Colonic mucosa (tissue), 4 donors: ENCODE measurements at regions not wholly inside any gene's neighbourhood (a gene's known extent, or its start where the extent isn't known, plus 50 kb on each side); places are given as distances from the start of the nearest gene placed in this dataset.

Source experiments
- DNase-seq: peaks from one replicate; pipeline ENCODE4 v3.0.0-alpha.2; 2020
- H3K27ac ChIP-seq: fragments of 200-600 bp; one replicate; pipeline ENCODE4 v1.8.0; 2021
- H3K27me3 ChIP-seq: fragments of 200-600 bp; one replicate; pipeline ENCODE4 v1.8.0; 2021
- H3K36me3 ChIP-seq: fragments of 200-600 bp; one replicate; pipeline ENCODE4 v1.8.0; 2021
- H3K4me1 ChIP-seq: fragments of 200-600 bp; one replicate; pipeline ENCODE4 v1.8.0; 2021; ENCODE audit warnings: mild to moderate bottlenecking
- H3K4me3 ChIP-seq: fragments of 200-600 bp; one replicate; pipeline ENCODE4 v1.8.0; 2021
- H3K9ac ChIP-seq, 2 donors: one replicate each; pipeline ENCODE4 v1.7.0; 2013; ENCODE audit warnings: control low read depth in 2 of 2, low read depth in 2 of 2, low read length in 2 of 2
- H3K9me3 ChIP-seq: fragments of 200-600 bp; one replicate; pipeline ENCODE4 v1.8.0; 2021
- intact Hi-C: fragments of 100-400 bp; cut with DNase I; formaldehyde crosslinking; loops from one replicate; pipeline ENCODE4 v1.14.1; 2022
- TF ChIP-seq, protein P1 (sequence below): fragments of 200-600 bp; IDR thresholded peaks from one replicate; pipeline ENCODE4 v1.8.0; 2022; ENCODE audit warnings: antibody characterized with exemption, mild to moderate bottlenecking
- donor health status: healthy.
- donor health status: DM: no; HTN: no; CAD: no.
- donor health status: DM: no; HTN: no; CAD: no.

- H3K9me3 ChIP-seq: no peaks in the 10 kb centered on the region
- H3K36me3 ChIP-seq: no peaks in the 10 kb centered on the region
- intact Hi-C loops: no loop called here
- no peak for DNase-seq
- H3K27me3 ChIP-seq: no peaks in the 10 kb centered on the region
- H3K4me3 ChIP-seq: no peak overlapping the region
- H3K9ac ChIP-seq: no peak overlapping the region
- no peaks in the 10 kb centered on the region for H3K4me1 ChIP-seq
- TF ChIP-seq, protein P1, sequence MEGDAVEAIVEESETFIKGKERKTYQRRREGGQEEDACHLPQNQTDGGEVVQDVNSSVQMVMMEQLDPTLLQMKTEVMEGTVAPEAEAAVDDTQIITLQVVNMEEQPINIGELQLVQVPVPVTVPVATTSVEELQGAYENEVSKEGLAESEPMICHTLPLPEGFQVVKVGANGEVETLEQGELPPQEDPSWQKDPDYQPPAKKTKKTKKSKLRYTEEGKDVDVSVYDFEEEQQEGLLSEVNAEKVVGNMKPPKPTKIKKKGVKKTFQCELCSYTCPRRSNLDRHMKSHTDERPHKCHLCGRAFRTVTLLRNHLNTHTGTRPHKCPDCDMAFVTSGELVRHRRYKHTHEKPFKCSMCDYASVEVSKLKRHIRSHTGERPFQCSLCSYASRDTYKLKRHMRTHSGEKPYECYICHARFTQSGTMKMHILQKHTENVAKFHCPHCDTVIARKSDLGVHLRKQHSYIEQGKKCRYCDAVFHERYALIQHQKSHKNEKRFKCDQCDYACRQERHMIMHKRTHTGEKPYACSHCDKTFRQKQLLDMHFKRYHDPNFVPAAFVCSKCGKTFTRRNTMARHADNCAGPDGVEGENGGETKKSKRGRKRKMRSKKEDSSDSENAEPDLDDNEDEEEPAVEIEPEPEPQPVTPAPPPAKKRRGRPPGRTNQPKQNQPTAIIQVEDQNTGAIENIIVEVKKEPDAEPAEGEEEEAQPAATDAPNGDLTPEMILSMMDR: no peak
- no peak overlapping the region for H3K27ac ChIP-seq
Observed at GRCh38 chr1:106555571-106555970, 500.9 kb upstream of the PRMT6 start.

- Histone ChIP-seq H3K4me1 (no peaks in the 10 kb centered on the region), H3K36me3 (no peaks in the 10 kb centered on the region), H3K4me3 (no peak overlapping the region), H3K27ac (no peak overlapping the region), H3K9ac (no peak overlapping the region), H3K27me3 (no peaks in the 10 kb centered on the region), H3K9me3 (no peaks in the 10 kb centered on the region)
- intact Hi-C loops: no loop called here
- TF ChIP-seq, protein P1: no peak
- no peak for DNase-seq
Observed at GRCh38 chr1:106564192-106564591, 492.3 kb upstream of the PRMT6 start.

DNA sequence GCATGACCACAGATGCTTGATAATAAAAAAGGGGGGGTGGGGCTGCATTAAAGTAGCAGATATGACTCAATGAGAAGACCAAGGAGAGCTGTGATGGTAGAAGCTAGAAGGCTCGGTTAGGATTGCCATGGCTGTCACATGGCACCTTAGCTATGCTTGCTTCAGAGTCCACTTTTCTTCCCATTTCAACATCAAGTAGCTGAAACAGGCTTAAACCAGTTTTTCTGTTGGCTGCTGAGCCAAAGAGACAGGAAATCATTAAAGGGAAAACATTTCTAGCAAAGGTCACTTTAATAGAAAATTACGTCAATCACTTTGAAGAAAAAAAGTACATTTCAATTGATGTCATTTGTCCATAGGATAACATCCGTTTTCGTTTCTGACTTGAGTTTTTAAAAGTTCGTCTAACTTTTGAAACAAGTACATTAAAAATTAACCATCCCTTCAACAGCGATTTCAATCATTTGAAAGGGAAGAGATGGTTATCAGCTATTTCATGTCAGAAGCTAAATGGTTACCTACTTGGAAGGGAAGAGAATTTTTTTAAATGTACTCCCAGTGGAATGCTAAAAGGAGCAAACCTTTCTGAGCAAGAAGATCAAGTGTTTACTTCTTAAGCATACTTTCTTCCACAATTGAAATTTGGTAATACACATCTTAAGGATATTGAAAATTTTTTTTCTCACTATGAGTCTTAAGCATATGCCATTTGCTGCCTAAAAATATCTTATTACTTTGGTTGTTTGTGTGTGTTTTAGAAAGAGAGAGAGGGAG lies 488.1 kb upstream of the PRMT6 start:
- no peaks in the 10 kb centered on the region for H3K36me3 ChIP-seq
- H3K9ac ChIP-seq: no peak overlapping the region
- H3K9me3 ChIP-seq: no peaks in the 10 kb centered on the region
- no peak for DNase-seq
- H3K27ac ChIP-seq: no peak overlapping the region
- no peaks in the 10 kb centered on the region for H3K27me3 ChIP-seq
- no peak overlapping the region for H3K4me3 ChIP-seq
- intact Hi-C loops: no loop called here
- TF ChIP-seq, protein P1: no peak
- H3K4me1 ChIP-seq: no peaks in the 10 kb centered on the region

DNA sequence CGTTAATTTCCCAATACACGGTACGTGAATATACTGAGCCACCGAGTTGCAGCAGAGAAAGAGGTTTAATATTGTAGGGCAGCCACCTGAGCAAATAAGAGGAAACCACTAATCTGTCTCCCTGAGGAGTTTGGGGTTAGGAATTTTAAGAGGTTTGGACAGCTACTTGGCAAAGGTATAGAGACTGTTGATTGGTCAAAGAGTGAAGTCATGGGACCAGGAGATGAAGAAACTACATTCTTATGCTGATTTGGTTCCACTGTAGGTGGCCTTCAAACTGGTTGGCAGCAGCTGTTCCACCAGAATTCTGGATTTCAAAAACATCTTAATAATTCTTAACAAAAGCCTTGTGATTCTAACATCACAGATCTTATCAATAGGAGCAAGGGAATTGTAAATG lies 485.4 kb upstream of the PRMT6 start:
- Histone ChIP-seq H3K4me1 (no peaks in the 10 kb centered on the region), H3K27me3 (no peaks in the 10 kb centered on the region), H3K27ac (no peak overlapping the region), H3K36me3 (no peaks in the 10 kb centered on the region), H3K9ac (no peak overlapping the region), H3K4me3 (no peak overlapping the region), H3K9me3 (no peaks in the 10 kb centered on the region)
- TF ChIP-seq, protein P1: no peak
- DNase-seq: no peak
- intact Hi-C loops: no loop called here

DNA sequence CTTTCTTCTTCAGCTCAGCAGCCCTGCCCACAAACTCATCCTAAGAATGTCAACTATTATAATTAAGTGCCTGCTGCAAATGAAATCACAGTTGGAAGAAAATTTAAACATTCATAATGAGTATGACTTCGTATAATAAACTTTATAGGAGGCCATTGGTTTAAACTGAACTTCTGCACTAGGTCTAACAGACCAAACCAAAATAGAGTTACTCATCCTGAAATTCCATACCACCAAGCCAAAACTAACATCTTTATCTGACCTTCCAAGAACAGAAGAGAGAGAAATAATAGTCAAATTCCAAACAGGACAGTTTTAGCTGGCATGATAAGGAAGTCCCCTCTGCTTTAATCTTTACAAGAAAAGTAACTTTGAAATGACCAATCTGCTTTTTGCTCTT lies 472.4 kb upstream of the PRMT6 start:
- no peak overlapping the region for H3K9ac ChIP-seq
- no peaks in the 10 kb centered on the region for H3K9me3 ChIP-seq
- no peak for DNase-seq
- H3K4me3 ChIP-seq: no peak overlapping the region
- intact Hi-C loops: no loop called here
- no peaks in the 10 kb centered on the region for H3K36me3 ChIP-seq
- no peaks in the 10 kb centered on the region for H3K27me3 ChIP-seq
- H3K4me1 ChIP-seq: no peaks in the 10 kb centered on the region
- TF ChIP-seq, protein P1: no peak
- no peak overlapping the region for H3K27ac ChIP-seq
